ENCODE measurements at regions not wholly inside any gene's neighbourhood (a gene's known extent, or its start where the extent isn't known, plus 50 kb on each side); places are given as distances from the start of the nearest gene placed in this dataset.

DNA sequence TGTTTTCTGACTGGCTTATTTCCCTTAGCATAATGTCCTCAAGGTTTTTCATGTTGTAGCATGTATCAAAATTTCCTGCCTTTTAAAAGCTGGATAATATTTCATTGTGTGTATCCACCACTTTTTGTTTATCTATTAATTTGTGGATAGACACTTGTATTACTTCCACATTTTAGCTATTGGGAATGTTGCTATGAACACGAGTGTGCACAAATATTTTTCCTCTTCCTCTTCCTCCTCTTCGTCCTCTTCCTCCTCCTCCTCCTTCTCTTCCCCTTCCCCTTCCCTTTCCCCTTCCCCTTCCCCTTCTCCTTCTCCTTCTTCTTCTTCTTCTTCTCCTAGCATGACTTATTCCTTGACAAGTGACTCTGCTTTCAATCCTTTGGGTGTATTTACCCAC, 51.2 kb upstream of the KL start:
- H3K27me3 ChIP-seq (ENCODE audit: control insufficient read depth in 1 of 2, insufficient read depth in 2 of 2, low read length in 2 of 2) = no peaks in the 10 kb centered on the region
- H3K4me1 ChIP-seq (ENCODE audit: control insufficient read depth, insufficient read depth, low read length) = no peaks in the 10 kb centered on the region
- no peak overlapping the region for H3K9ac ChIP-seq (ENCODE audit: low read length in 2 of 2)
- H3K4me3 ChIP-seq (ENCODE audit: low read length in 2 of 2) = no peak overlapping the region
- H3K36me3 ChIP-seq (ENCODE audit: control insufficient read depth in 2 of 2, insufficient read depth in 2 of 2, low read length in 2 of 2) = no peaks in the 10 kb centered on the region
- H3K9me3 ChIP-seq (ENCODE audit: control insufficient read depth in 2 of 2, low read length in 2 of 2) = no peaks in the 10 kb centered on the region
- H3K27ac ChIP-seq (ENCODE audit: low read length) = no peak overlapping the region
